IMR-90 (cell line): ENCODE measurements at regions not wholly inside any gene's neighbourhood (a gene's known extent, or its start where the extent isn't known, plus 50 kb on each side); places are given as distances from the start of the nearest gene placed in this dataset.

Experiments
- ATAC-seq: fragments of 200-7000 bp; cut with Tn5 transposase; 2 replicates; pipeline ENCODE4 v1.9.1; 2020; ENCODE audit warnings: low read depth, mild to moderate bottlenecking, moderate library complexity
- BruUV-seq: library from RNA; stranded (reverse); fragments of 400-500 nt; replicated peaks from 2 replicates; lab custom pipeline; 2021; lab: Mats Ljungman, UMichigan
- CTCF ChIA-PET: fragments of 300-600 bp; formaldehyde crosslinking; extraction: SDS; loops from one replicate; lab custom pipeline; 2021; ENCODE audit warnings: antibody characterized with exemption; lab: Yijun Ruan, JAX
- POLR2A ChIA-PET: fragments of 300-600 bp; sonication (Branson Sonifier 250); formaldehyde crosslinking; loops from one replicate; lab custom pipeline; 2022; ENCODE audit warnings: antibody characterized with exemption; ENCODE audit not compliant: unreplicated experiment; lab: Charles Lee
- DNase-seq: peaks from one replicate; pipeline ENCODE4 v3.0.0; 2013
- H2AFZ ChIP-seq: replicated peaks from 2 replicates; pipeline ENCODE3; 2013; ENCODE audit warnings: low read length, mild to moderate bottlenecking; ENCODE audit not compliant: poor library complexity
- H2AK5ac ChIP-seq: 2 replicates; pipeline ENCODE4 v1.6.1; 2013; ENCODE audit warnings: low read depth, low read length, inconsistent platforms
- H2AK9ac ChIP-seq: replicated peaks from 2 replicates; pipeline ENCODE3; 2013; ENCODE audit warnings: mild to moderate bottlenecking, low read depth, low read length, moderate library complexity; ENCODE audit not compliant: poor library complexity
- H2BK120ac ChIP-seq: 2 replicates; pipeline ENCODE4 v1.6.1; 2013; ENCODE audit warnings: low read depth, low read length, inconsistent platforms
- H2BK15ac ChIP-seq: 3 replicates; pipeline ENCODE4 v1.6.1; 2013; ENCODE audit warnings: low read depth, low read length, inconsistent platforms
- H2BK20ac ChIP-seq: 2 replicates; pipeline ENCODE4 v1.6.1; 2013; ENCODE audit warnings: low read depth, mild to moderate bottlenecking, inconsistent platforms, low read length, moderate library complexity
- H2BK5ac ChIP-seq: 2 replicates; pipeline ENCODE4 v1.6.1; 2013; ENCODE audit warnings: mild to moderate bottlenecking, low read depth, low read length, inconsistent platforms; ENCODE audit not compliant: poor library complexity, severe bottlenecking
- H3K14ac ChIP-seq: replicated peaks from 2 replicates; pipeline ENCODE4 v1.6.1; 2013; ENCODE audit warnings: low read depth, low read length, inconsistent platforms
- H3K18ac ChIP-seq: 2 replicates; pipeline ENCODE4 v1.6.1; 2013; ENCODE audit warnings: low read depth, low read length, control low read depth
- H3K23ac ChIP-seq: 2 replicates; pipeline ENCODE4 v1.6.1; 2013; ENCODE audit warnings: low read depth, low read length, inconsistent platforms
- H3K27ac ChIP-seq: 2 replicates; pipeline ENCODE4 v1.5.1; 2013; ENCODE audit warnings: mild to moderate bottlenecking, control low read depth, low read length; ENCODE audit not compliant: insufficient read depth
- H3K27me3 ChIP-seq: 2 replicates; pipeline ENCODE4 v1.6.1; 2013; ENCODE audit warnings: low read length; ENCODE audit not compliant: control insufficient read depth, insufficient read depth
- H3K36me3 ChIP-seq: 2 replicates; pipeline ENCODE4 v1.6.1; 2013; ENCODE audit warnings: low read length, mixed read lengths; ENCODE audit not compliant: control insufficient read depth, insufficient read depth
- H3K4ac ChIP-seq: 2 replicates; pipeline ENCODE4 v1.6.1; 2013; ENCODE audit warnings: low read depth, low read length, inconsistent platforms
- H3K4me1 ChIP-seq: 2 replicates; pipeline ENCODE4 v1.6.1; 2013; ENCODE audit warnings: low read length, mixed read lengths; ENCODE audit not compliant: control insufficient read depth, insufficient read depth
- H3K4me2 ChIP-seq: 2 replicates; pipeline ENCODE4 v1.6.1; 2013; ENCODE audit warnings: low read depth, mild to moderate bottlenecking, control low read depth, low read length, moderate library complexity
- H3K4me3 ChIP-seq: 2 replicates; pipeline ENCODE4 v1.5.1; 2013; ENCODE audit warnings: low read depth, mild to moderate bottlenecking, control low read depth, low read length, moderate library complexity; ENCODE audit not compliant: insufficient read depth
- H3K56ac ChIP-seq: 2 replicates; pipeline ENCODE4 v1.6.1; 2013; ENCODE audit warnings: low read length, inconsistent platforms; ENCODE audit not compliant: insufficient read depth; ENCODE audit errors: extremely low read depth
- H3K79me1 ChIP-seq, 2 experiments: 2 replicates each; pipeline ENCODE4 v1.6.1; 2013; ENCODE audit warnings: low read length in 2 of 2, inconsistent platforms in 1 of 2, low read depth in 1 of 2
- H3K9ac ChIP-seq: 2 replicates; pipeline ENCODE4 v1.6.1; 2013; ENCODE audit warnings: low read depth, low read length, control low read depth
- H3K9me1 ChIP-seq: 2 replicates; pipeline ENCODE4 v1.6.1; 2013; ENCODE audit warnings: low read length, inconsistent platforms; ENCODE audit not compliant: insufficient read depth
- H3K9me3 ChIP-seq: 2 replicates; pipeline ENCODE4 v1.6.1; 2013; ENCODE audit warnings: low read length; ENCODE audit not compliant: control insufficient read depth, insufficient read depth
- H4K20me1 ChIP-seq: 2 replicates; pipeline ENCODE4 v1.6.1; 2013; ENCODE audit warnings: low read length, inconsistent platforms; ENCODE audit not compliant: insufficient read depth
- H4K5ac ChIP-seq: 2 replicates; pipeline ENCODE4 v1.6.1; 2013; ENCODE audit warnings: mild to moderate bottlenecking, low read depth, low read length, control low read depth
- H4K8ac ChIP-seq, 2 experiments: 2 replicates each; pipeline ENCODE4 v1.6.1; 2013; ENCODE audit warnings: low read depth in 2 of 2, low read length in 2 of 2, control low read depth in 1 of 2, inconsistent platforms in 1 of 2
- H4K91ac ChIP-seq: 2 replicates; pipeline ENCODE4 v1.6.1; 2013; ENCODE audit warnings: low read depth, low read length, inconsistent platforms; ENCODE audit not compliant: insufficient read depth
- CEBPB ChIP-seq: IDR thresholded peaks from 2 replicates; pipeline ENCODE4 v1.6.1; 2012; ENCODE audit warnings: low read depth, low read length, improper control_type of control experiment
- CHD1 ChIP-seq: IDR thresholded peaks from 2 replicates; pipeline ENCODE4 v1.6.1; 2012; ENCODE audit warnings: low read depth, low read length, improper control_type of control experiment
- MAFK ChIP-seq: IDR thresholded peaks from 2 replicates; pipeline ENCODE4 v1.6.1; 2012; ENCODE audit warnings: low read depth, low read length, improper control_type of control experiment
- MAZ ChIP-seq: IDR thresholded peaks from 2 replicates; pipeline ENCODE4 v1.6.1; 2012; ENCODE audit warnings: low read depth, mild to moderate bottlenecking, low read length, improper control_type of control experiment, moderate library complexity, borderline replicate concordance
- NFE2L2 ChIP-seq: fragments of 150-350 bp; IDR thresholded peaks from 2 replicates; pipeline ENCODE4 v1.6.1; 2016; ENCODE audit warnings: low read depth, mild to moderate bottlenecking, low read length
- RAD21 ChIP-seq: IDR thresholded peaks from 2 replicates; pipeline ENCODE4 v1.6.1; 2012; ENCODE audit warnings: low read length, improper control_type of control experiment
- SMC3 ChIP-seq: fragments of 150-350 bp; IDR thresholded peaks from 2 replicates; pipeline ENCODE4 v1.6.1; 2016; ENCODE audit warnings: low read depth, mild to moderate bottlenecking, antibody characterized with exemption, low read length, moderate library complexity
- WGBS, 2 experiments: methylation state at CpG; one replicate each; pipeline versions ENCODE4 v1.1.5 to v1.1.7; 2013; ENCODE audit warnings: missing lambda C conversion rate in 2 of 2; ENCODE audit not compliant: insufficient read length in 1 of 2; ENCODE audit errors: extremely low coverage in 2 of 2; 5-methylcytosine and 5-hydroxymethylcytosine counted together
- dilution Hi-C: fragments of 300-500 bp; cut with HindIII; formaldehyde crosslinking; loops from one replicate; pipeline ENCODE4 v1.14.3; 2018; ENCODE audit warnings: low sequenced_read_pairs; ENCODE audit not compliant: unreplicated experiment
- in situ Hi-C: fragments of 300-500 bp; cut with MboI; formaldehyde crosslinking; loops from 3 replicates; pipeline ENCODE4 v1.14.3; 2019; ENCODE audit warnings: low sequenced_read_pairs, inconsistent platforms, mixed read lengths
- intact Hi-C: fragments of 100-400 bp; cut with micrococcal nuclease; formaldehyde crosslinking; loops from 2 replicates; pipeline ENCODE4 v1.10.0; 2022
- TF ChIP-seq, protein P1 (sequence below): fragments of 150-350 bp; IDR thresholded peaks from 2 replicates; pipeline ENCODE4 v1.6.1; 2017; ENCODE audit warnings: mild to moderate bottlenecking, antibody characterized with exemption, low read length, low read depth
- TF ChIP-seq, protein P2 (sequence below): fragments of 150-350 bp; IDR thresholded peaks from 2 replicates; pipeline ENCODE4 v1.6.1; 2016; ENCODE audit warnings: low read depth, mild to moderate bottlenecking, low read length, moderate library complexity, borderline replicate concordance

DNA sequence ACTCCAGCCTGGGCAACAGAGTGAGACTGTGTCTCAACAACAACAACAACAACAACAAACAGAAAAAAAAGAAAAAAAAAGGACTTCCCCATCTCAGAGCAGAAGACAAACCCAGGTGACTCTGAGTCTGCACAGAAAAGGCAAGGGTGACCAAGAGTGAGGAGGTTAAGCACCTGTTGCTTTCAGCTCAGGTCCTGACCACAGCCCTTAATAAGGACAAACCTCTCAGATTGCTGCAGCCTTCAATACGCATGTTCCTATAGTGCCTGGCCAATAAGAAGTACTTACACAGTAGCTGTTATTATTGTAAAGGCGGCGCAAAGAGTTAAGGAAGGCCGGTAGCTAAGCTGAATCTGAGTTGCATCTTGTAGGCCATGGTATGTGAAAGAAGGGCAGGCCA, 102.3 kb upstream of the MSX2 start:
- intact Hi-C loops (no loop called here), in situ Hi-C loops (no loop called here), dilution Hi-C loops (no loop called here)
- H3K56ac ChIP-seq, result no peak overlapping the region
- ChIA-PET POLR2A (no interaction called here), CTCF (no interaction called here)
- H3K4me3 ChIP-seq, result no peak overlapping the region
- no peak for DNase-seq
- H4K20me1 ChIP-seq, result no peaks in the 10 kb centered on the region
- no peak overlapping the region for H3K23ac ChIP-seq
- no peak overlapping the region for H3K9ac ChIP-seq
- no TSS peak for BruUV-seq
- no peak overlapping the region for H4K5ac ChIP-seq
- H3K27me3 ChIP-seq, result peaks cover 5% of the 10 kb centered on the region; the same call in 1 of the 2 replicates
- no peak overlapping the region for H3K14ac ChIP-seq
- no peaks in the 10 kb centered on the region for H3K9me3 ChIP-seq
- H4K91ac ChIP-seq, result no peak overlapping the region
- no peak overlapping the region for H2AK9ac ChIP-seq
- no peaks in the 10 kb centered on the region for H3K79me1 ChIP-seq
- no peak overlapping the region for H3K27ac ChIP-seq
- WGBS, 2 experiments, result 100% methylated on average over 3 of the region's 4 CpGs; no CpG with 5 or more reads in 1 of the 2 experiments
- no peak overlapping the region for H2BK5ac ChIP-seq
- H3K4ac ChIP-seq, result no peak overlapping the region
- H2AFZ ChIP-seq, result no peak overlapping the region
- H2AK5ac ChIP-seq, result no peak overlapping the region
- H3K4me1 ChIP-seq, result peaks cover 4% of the 10 kb centered on the region; the same call in 1 of the 2 replicates
- H3K18ac ChIP-seq, result no peak overlapping the region
- H2BK120ac ChIP-seq, result no peak overlapping the region
- ATAC-seq, result no peak
- no peak overlapping the region for H2BK15ac ChIP-seq
- no peak overlapping the region for H4K8ac ChIP-seq
- H3K4me2 ChIP-seq, result no peak overlapping the region
- TF ChIP-seq SMC3 (no peak), CHD1 (no peak), NFE2L2 (no peak), RAD21 (no peak), MAZ (no peak), CEBPB (no peak), MAFK (no peak)
- TF ChIP-seq, protein P1, sequence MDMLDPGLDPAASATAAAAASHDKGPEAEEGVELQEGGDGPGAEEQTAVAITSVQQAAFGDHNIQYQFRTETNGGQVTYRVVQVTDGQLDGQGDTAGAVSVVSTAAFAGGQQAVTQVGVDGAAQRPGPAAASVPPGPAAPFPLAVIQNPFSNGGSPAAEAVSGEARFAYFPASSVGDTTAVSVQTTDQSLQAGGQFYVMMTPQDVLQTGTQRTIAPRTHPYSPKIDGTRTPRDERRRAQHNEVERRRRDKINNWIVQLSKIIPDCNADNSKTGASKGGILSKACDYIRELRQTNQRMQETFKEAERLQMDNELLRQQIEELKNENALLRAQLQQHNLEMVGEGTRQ, result no peak
- TF ChIP-seq, protein P2, sequence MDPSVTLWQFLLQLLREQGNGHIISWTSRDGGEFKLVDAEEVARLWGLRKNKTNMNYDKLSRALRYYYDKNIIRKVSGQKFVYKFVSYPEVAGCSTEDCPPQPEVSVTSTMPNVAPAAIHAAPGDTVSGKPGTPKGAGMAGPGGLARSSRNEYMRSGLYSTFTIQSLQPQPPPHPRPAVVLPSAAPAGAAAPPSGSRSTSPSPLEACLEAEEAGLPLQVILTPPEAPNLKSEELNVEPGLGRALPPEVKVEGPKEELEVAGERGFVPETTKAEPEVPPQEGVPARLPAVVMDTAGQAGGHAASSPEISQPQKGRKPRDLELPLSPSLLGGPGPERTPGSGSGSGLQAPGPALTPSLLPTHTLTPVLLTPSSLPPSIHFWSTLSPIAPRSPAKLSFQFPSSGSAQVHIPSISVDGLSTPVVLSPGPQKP, result no peak
- no peaks in the 10 kb centered on the region for H3K9me1 ChIP-seq
- no peaks in the 10 kb centered on the region for H3K36me3 ChIP-seq
- H2BK20ac ChIP-seq, result no peak overlapping the region
